ENCODE measurements at regions not wholly inside any gene's neighbourhood (a gene's known extent, or its start where the extent isn't known, plus 50 kb on each side); places are given as distances from the start of the nearest gene placed in this dataset.

GRCh38 chr2:77813599-77813998 is 291.4 kb upstream of the LRRTM4 start:
- H3K27me3 ChIP-seq, result no peaks in the 10 kb centered on the region
- no peaks in the 10 kb centered on the region for H3K36me3 ChIP-seq
- H3K27ac ChIP-seq, result no peak overlapping the region
- no peaks in the 10 kb centered on the region for H3K4me1 ChIP-seq
- no peak overlapping the region for H3K4me3 ChIP-seq
- DNase-seq, result no peak
- peaks cover 0 to 3% (median 0%) of the 10 kb centered on the region in 4 donors for H3K9me3 ChIP-seq
- intact Hi-C loops (cut with DNase I), result no loop called here
- TF ChIP-seq POLR2A (IDR thresholded peaks at IDR 0.05) (no peak), CTCF (IDR thresholded peaks at IDR 0.05) (no peak), EP300 (IDR thresholded peaks at IDR 0.05) (no peak), POLR2AphosphoS5 (IDR thresholded peaks at IDR 0.05) (no peak)

GRCh38 chr2:77816618-77817017 is 294.4 kb upstream of the LRRTM4 start:
- WGBS, 2 donors, result 3 to 30% methylated on average over 1 of the region's 1 CpG

GRCh38 chr2:77818186-77818585 is 296.0 kb upstream of the LRRTM4 start:
- Histone ChIP-seq H3K4me3 (no peak overlapping the region), H3K36me3 (no peaks in the 10 kb centered on the region), H3K9me3 (no peaks in the 10 kb centered on the region), H3K27me3 (no peaks in the 10 kb centered on the region), H3K27ac (no peak overlapping the region), H3K4me1 (no peaks in the 10 kb centered on the region)
- DNase-seq, result no peak
- intact Hi-C loops (cut with DNase I), result no loop called here
- TF ChIP-seq CTCF (IDR thresholded peaks at IDR 0.05), result no peak
- TF ChIP-seq EP300 (IDR thresholded peaks at IDR 0.05), result no peak
- no peak for TF ChIP-seq POLR2A (IDR thresholded peaks at IDR 0.05)
- TF ChIP-seq POLR2AphosphoS5 (IDR thresholded peaks at IDR 0.05), result no peak

More at GRCh38 chr2:77816618-77817017, 294.4 kb upstream of the LRRTM4 start:
- Histone ChIP-seq H3K27me3 (no peaks in the 10 kb centered on the region), H3K36me3 (no peaks in the 10 kb centered on the region), H3K4me3 (no peak overlapping the region), H3K4me1 (no peaks in the 10 kb centered on the region), H3K27ac (no peak overlapping the region), H3K9me3 (no peaks in the 10 kb centered on the region)
- intact Hi-C loops (cut with DNase I), result no loop called here
- no peak for DNase-seq
- TF ChIP-seq POLR2AphosphoS5 (IDR thresholded peaks at IDR 0.05), result no peak
- TF ChIP-seq EP300 (IDR thresholded peaks at IDR 0.05), result no peak
- TF ChIP-seq POLR2A (IDR thresholded peaks at IDR 0.05), result no peak
- TF ChIP-seq CTCF (IDR thresholded peaks at IDR 0.05), result no peak

- H3K27ac ChIP-seq, result no peak overlapping the region
- H3K4me1 ChIP-seq, result no peaks in the 10 kb centered on the region
- no peak overlapping the region for H3K4me3 ChIP-seq
- no peaks in the 10 kb centered on the region for H3K27me3 ChIP-seq
- DNase-seq, result no peak
- no peaks in the 10 kb centered on the region for H3K36me3 ChIP-seq
- 37 to 77% methylated on average over 2 of the region's 2 CpGs for WGBS, 2 donors
- no peaks in the 10 kb centered on the region for H3K9me3 ChIP-seq
- intact Hi-C loops (cut with DNase I), result no loop called here
- TF ChIP-seq EP300 (IDR thresholded peaks at IDR 0.05) (no peak), POLR2A (IDR thresholded peaks at IDR 0.05) (no peak), CTCF (IDR thresholded peaks at IDR 0.05) (no peak), POLR2AphosphoS5 (IDR thresholded peaks at IDR 0.05) (no peak)
Observed at GRCh38 chr2:77823028-77823427, 300.9 kb upstream of the LRRTM4 start.

- H3K4me1 ChIP-seq, result no peaks in the 10 kb centered on the region
- no peaks in the 10 kb centered on the region for H3K27me3 ChIP-seq
- intact Hi-C loops (cut with DNase I), result no loop called here
- no peaks in the 10 kb centered on the region for H3K36me3 ChIP-seq
- no peak overlapping the region for H3K4me3 ChIP-seq
- H3K27ac ChIP-seq, result no peak overlapping the region
- peaks cover 0 to 15% (median 0%) of the 10 kb centered on the region in 4 donors for H3K9me3 ChIP-seq
- DNase-seq, result no peak
- TF ChIP-seq CTCF (IDR thresholded peaks at IDR 0.05) (no peak), POLR2A (IDR thresholded peaks at IDR 0.05) (no peak), POLR2AphosphoS5 (IDR thresholded peaks at IDR 0.05) (no peak), EP300 (IDR thresholded peaks at IDR 0.05) (no peak)
- WGBS, 2 donors, result 50 to 79% methylated on average over 2 of the region's 2 CpGs
Observed at GRCh38 chr2:77831060-77831459, 308.9 kb upstream of the LRRTM4 start.

All from sigmoid colon (tissue), 6 donors.